ENCODE measurements at regions not wholly inside any gene's neighbourhood (a gene's known extent, or its start where the extent isn't known, plus 50 kb on each side); places are given as distances from the start of the nearest gene placed in this dataset.

GRCh38 chr1:187787736-187788135 is 959.0 kb downstream of the PLA2G4A start:
- no peaks in the 10 kb centered on the region for H3K27me3 ChIP-seq (replicated peaks in 1 of 7)
- DNase-seq = no peak
- H3K4me1 ChIP-seq = no peaks in the 10 kb centered on the region
- H3K4me3 ChIP-seq = no peak overlapping the region
- no peaks in the 10 kb centered on the region for H3K36me3 ChIP-seq
- no peaks in the 10 kb centered on the region for H3K9me3 ChIP-seq
- 59 to 73% (median 65%) methylated on average over 3 of the region's 3 CpGs for WGBS, 5 donors
- no peak overlapping the region for H3K27ac ChIP-seq
- no peak for TF ChIP-seq CTCF (IDR thresholded peaks at IDR 0.05 in 8 of 11, conservative IDR thresholded peaks at IDR 0.05 in 3 of 11)
- no peak for TF ChIP-seq POLR2A (IDR thresholded peaks at IDR 0.05)
- TF ChIP-seq POLR2AphosphoS5 (IDR thresholded peaks at IDR 0.05) = no peak
- intact Hi-C loops (cut with DNase I; ENCODE audit: low total_unique reads) = no loop called here

- no peak for DNase-seq
- Histone ChIP-seq H3K27ac (no peak overlapping the region), H3K9me3 (peaks cover 0 to 3% (median 0%) of the 10 kb centered on the region in 8 donors), H3K4me1 (no peaks in the 10 kb centered on the region), H3K36me3 (no peaks in the 10 kb centered on the region), H3K27me3 (replicated peaks in 1 of 7) (no peaks in the 10 kb centered on the region), H3K4me3 (no peak overlapping the region)
- WGBS, 5 donors = 88 to 100% (median 90%) methylated on average over 2 of the region's 2 CpGs
- TF ChIP-seq POLR2AphosphoS5 (IDR thresholded peaks at IDR 0.05) (no peak), CTCF (IDR thresholded peaks at IDR 0.05 in 8 of 11, conservative IDR thresholded peaks at IDR 0.05 in 3 of 11) (no peak), POLR2A (IDR thresholded peaks at IDR 0.05) (no peak)
- intact Hi-C loops (cut with DNase I; ENCODE audit: low total_unique reads) = no loop called here
Measured at GRCh38 chr1:187788718-187789117, 960.0 kb downstream of the PLA2G4A start.

- no peak for DNase-seq
- Histone ChIP-seq H3K27ac (no peak overlapping the region), H3K36me3 (no peaks in the 10 kb centered on the region), H3K4me1 (no peaks in the 10 kb centered on the region), H3K4me3 (no peak overlapping the region), H3K9me3 (peaks cover 0 to 3% (median 0%) of the 10 kb centered on the region in 8 donors), H3K27me3 (replicated peaks in 1 of 7) (no peaks in the 10 kb centered on the region)
- intact Hi-C loops (cut with DNase I; ENCODE audit: low total_unique reads) = no loop called here
- TF ChIP-seq POLR2A (IDR thresholded peaks at IDR 0.05) (no peak), POLR2AphosphoS5 (IDR thresholded peaks at IDR 0.05) (no peak), CTCF (IDR thresholded peaks at IDR 0.05 in 8 of 11, conservative IDR thresholded peaks at IDR 0.05 in 3 of 11) (no peak)
- 83 to 92% (median 88%) methylated on average over 1 of the region's 1 CpG for WGBS, 5 donors
Measured at GRCh38 chr1:187790724-187791123, 962.0 kb downstream of the PLA2G4A start.

- intact Hi-C loops (cut with DNase I; ENCODE audit: low total_unique reads) = no loop called here
- Histone ChIP-seq H3K9me3 (peaks cover 0 to 3% (median 0%) of the 10 kb centered on the region in 8 donors), H3K36me3 (no peaks in the 10 kb centered on the region), H3K4me1 (no peaks in the 10 kb centered on the region), H3K27me3 (replicated peaks in 1 of 7) (no peaks in the 10 kb centered on the region), H3K4me3 (no peak overlapping the region), H3K27ac (no peak overlapping the region)
- WGBS, 5 donors = 70 to 89% (median 78%) methylated on average over 2 of the region's 2 CpGs
- no peak for DNase-seq
- no peak for TF ChIP-seq CTCF (IDR thresholded peaks at IDR 0.05 in 8 of 11, conservative IDR thresholded peaks at IDR 0.05 in 3 of 11)
- TF ChIP-seq POLR2AphosphoS5 (IDR thresholded peaks at IDR 0.05) = no peak
- TF ChIP-seq POLR2A (IDR thresholded peaks at IDR 0.05) = no peak
Measured at GRCh38 chr1:187794561-187794960, 965.8 kb downstream of the PLA2G4A start.
